Activated T-helper 17 cell treated with anti-CD3 and anti-CD28 coated beads, Interleukin-2, amount 50 U/mL, for 72 hours (primary cell): ENCODE measurements at regions not wholly inside any gene's neighbourhood (a gene's known extent, or its start where the extent isn't known, plus 50 kb on each side); places are given as distances from the start of the nearest gene placed in this dataset.
A peak's percentile ranks its signal among the peaks of the same experiment; 100 is the strongest.

Source experiments
- ATAC-seq: fragments of 150-1000 bp; cut with Tn5 transposase; replicated peaks from 2 replicates; pipeline ENCODE4 v1.10.0; 2021; ENCODE audit warnings: mild to moderate bottlenecking, moderate library complexity
- H3K27ac Mint-ChIP-seq: one replicate; pipeline ENCODE4 v1.8.0; 2022; ENCODE audit warnings: mixed read lengths
- H3K27me3 Mint-ChIP-seq: one replicate; pipeline ENCODE4 v1.8.0; 2022; ENCODE audit warnings: mixed read lengths
- H3K36me3 Mint-ChIP-seq: one replicate; pipeline ENCODE4 v1.8.0; 2022; ENCODE audit warnings: low read depth, mild to moderate bottlenecking, mixed read lengths
- H3K4me1 Mint-ChIP-seq: one replicate; pipeline ENCODE4 v1.8.0; 2022; ENCODE audit warnings: mixed read lengths
- H3K4me3 Mint-ChIP-seq: one replicate; pipeline ENCODE4 v1.8.0; 2022; ENCODE audit warnings: mild to moderate bottlenecking, mixed read lengths
- H3K9me3 Mint-ChIP-seq: one replicate; pipeline ENCODE4 v1.8.0; 2022; ENCODE audit warnings: mixed read lengths

- peaks cover 15% of the 10 kb centered on the region for H3K4me1 Mint-ChIP-seq
- H3K27me3 Mint-ChIP-seq: no peaks in the 10 kb centered on the region
- no peak for ATAC-seq
- peaks cover 6% of the 10 kb centered on the region for H3K36me3 Mint-ChIP-seq
- H3K9me3 Mint-ChIP-seq: no peaks in the 10 kb centered on the region
- H3K4me3 Mint-ChIP-seq: no peak overlapping the region
- no peak overlapping the region for H3K27ac Mint-ChIP-seq
These were observed 72.0 kb upstream of the ANK3 start for GRCh38 chr10:60461688-60462087.

- H3K9me3 Mint-ChIP-seq: no peaks in the 10 kb centered on the region
These were observed 70.2 kb upstream of the ANK3 start for GRCh38 chr10:60459701-60460457.

GRCh38 chr10:60456053-60456452 is 66.4 kb upstream of the ANK3 start:
- H3K27ac Mint-ChIP-seq: no peak overlapping the region
- H3K4me1 Mint-ChIP-seq: peaks cover 19% of the 10 kb centered on the region

More at GRCh38 chr10:60459701-60460457, 70.2 kb upstream of the ANK3 start:
- no peak for ATAC-seq
- Mint-ChIP-seq H3K27ac (no peak overlapping the region), H3K27me3 (no peaks in the 10 kb centered on the region), H3K36me3 (no peaks in the 10 kb centered on the region), H3K4me3 (no peak overlapping the region), H3K4me1 (peaks cover 19% of the 10 kb centered on the region)

GRCh38 chr10:60454336-60454735 is 64.7 kb upstream of the ANK3 start:
- ATAC-seq: no peak
- Mint-ChIP-seq H3K36me3 (peaks cover 10% of the 10 kb centered on the region), H3K27ac (no peak overlapping the region), H3K27me3 (no peaks in the 10 kb centered on the region), H3K4me1 (peaks cover 13% of the 10 kb centered on the region), H3K4me3 (no peak overlapping the region), H3K9me3 (no peaks in the 10 kb centered on the region)

More at GRCh38 chr10:60456053-60456452, 66.4 kb upstream of the ANK3 start:
- Mint-ChIP-seq H3K4me3 (no peak overlapping the region), H3K36me3 (peaks cover 6% of the 10 kb centered on the region), H3K27me3 (no peaks in the 10 kb centered on the region), H3K9me3 (no peaks in the 10 kb centered on the region)
- peak; percentile 51 for ATAC-seq

- Mint-ChIP-seq H3K36me3 (peaks cover 10% of the 10 kb centered on the region), H3K4me3 (no peak overlapping the region), H3K27ac (peak overlapping the region; percentile 39), H3K9me3 (no peaks in the 10 kb centered on the region), H3K4me1 (peaks cover 14% of the 10 kb centered on the region), H3K27me3 (no peaks in the 10 kb centered on the region)
- ATAC-seq: no peak
These were observed 63.4 kb upstream of the ANK3 start for GRCh38 chr10:60453036-60453435.

- Mint-ChIP-seq H3K9me3 (no peaks in the 10 kb centered on the region), H3K4me1 (peaks cover 12% of the 10 kb centered on the region), H3K36me3 (peaks cover 10% of the 10 kb centered on the region), H3K4me3 (no peak overlapping the region), H3K27ac (no peak overlapping the region), H3K27me3 (no peaks in the 10 kb centered on the region)
- no peak for ATAC-seq
These were observed 60.6 kb upstream of the ANK3 start for GRCh38 chr10:60450291-60450690.

- no peaks in the 10 kb centered on the region for H3K27me3 Mint-ChIP-seq
- H3K27ac Mint-ChIP-seq: no peak overlapping the region
- H3K4me3 Mint-ChIP-seq: no peak overlapping the region
- H3K36me3 Mint-ChIP-seq: peaks cover 5% of the 10 kb centered on the region
- no peak for ATAC-seq
- peaks cover 12% of the 10 kb centered on the region for H3K4me1 Mint-ChIP-seq
- H3K9me3 Mint-ChIP-seq: no peaks in the 10 kb centered on the region
These were observed 58.6 kb upstream of the ANK3 start for GRCh38 chr10:60448246-60448645.

GRCh38 chr10:60446851-60447250 is 57.2 kb upstream of the ANK3 start:
- H3K4me3 Mint-ChIP-seq: peak overlapping the region; percentile 34
- H3K36me3 Mint-ChIP-seq: peaks cover 5% of the 10 kb centered on the region
- H3K9me3 Mint-ChIP-seq: no peaks in the 10 kb centered on the region
- ATAC-seq: no peak
- peak overlapping the region; percentile 46 for H3K27ac Mint-ChIP-seq
- no peaks in the 10 kb centered on the region for H3K27me3 Mint-ChIP-seq
- H3K4me1 Mint-ChIP-seq: peaks cover 12% of the 10 kb centered on the region

- Mint-ChIP-seq H3K27me3 (no peaks in the 10 kb centered on the region), H3K36me3 (peaks cover 5% of the 10 kb centered on the region), H3K4me1 (peaks cover 12% of the 10 kb centered on the region), H3K9me3 (no peaks in the 10 kb centered on the region), H3K27ac (no peak overlapping the region), H3K4me3 (peak overlapping the region; percentile 34)
- ATAC-seq: no peak
These were observed 56.6 kb upstream of the ANK3 start for GRCh38 chr10:60446070-60446833.

GRCh38 chr10:60444494-60445064 is 54.9 kb upstream of the ANK3 start:
- Mint-ChIP-seq H3K9me3 (no peaks in the 10 kb centered on the region), H3K27me3 (no peaks in the 10 kb centered on the region), H3K36me3 (peaks cover 9% of the 10 kb centered on the region), H3K4me1 (peaks cover 17% of the 10 kb centered on the region), H3K4me3 (no peak overlapping the region), H3K27ac (no peak overlapping the region)
- no peak for ATAC-seq

- Mint-ChIP-seq H3K27me3 (no peaks in the 10 kb centered on the region), H3K27ac (no peak overlapping the region), H3K4me3 (no peak overlapping the region), H3K9me3 (no peaks in the 10 kb centered on the region), H3K4me1 (peaks cover 17% of the 10 kb centered on the region), H3K36me3 (peaks cover 13% of the 10 kb centered on the region)
- ATAC-seq: no peak
These were observed 53.7 kb upstream of the ANK3 start for GRCh38 chr10:60443346-60443745.

GRCh38 chr10:60441515-60441914 is 51.8 kb upstream of the ANK3 start:
- H3K27ac Mint-ChIP-seq: no peak overlapping the region
- H3K36me3 Mint-ChIP-seq: peaks cover 15% of the 10 kb centered on the region
- H3K4me1 Mint-ChIP-seq: peaks cover 5% of the 10 kb centered on the region
- H3K4me3 Mint-ChIP-seq: no peak overlapping the region
- no peaks in the 10 kb centered on the region for H3K9me3 Mint-ChIP-seq
- no peak for ATAC-seq
- H3K27me3 Mint-ChIP-seq: no peaks in the 10 kb centered on the region

- Mint-ChIP-seq H3K9me3 (no peaks in the 10 kb centered on the region), H3K4me1 (peaks cover 5% of the 10 kb centered on the region), H3K36me3 (peaks cover 15% of the 10 kb centered on the region), H3K27ac (no peak overlapping the region), H3K27me3 (no peaks in the 10 kb centered on the region), H3K4me3 (no peak overlapping the region)
- no peak for ATAC-seq
These were observed 50.0 kb upstream of the ANK3 start for GRCh38 chr10:60439641-60440040.
